ENCODE measurements at regions not wholly inside any gene's neighbourhood (a gene's known extent, or its start where the extent isn't known, plus 50 kb on each side); places are given as distances from the start of the nearest gene placed in this dataset.

- H3K27me3 Mint-ChIP-seq (ENCODE audit: low read depth): no peaks in the 10 kb centered on the region
- H3K36me3 Mint-ChIP-seq: no peaks in the 10 kb centered on the region
- TF ChIP-seq, protein P1, sequence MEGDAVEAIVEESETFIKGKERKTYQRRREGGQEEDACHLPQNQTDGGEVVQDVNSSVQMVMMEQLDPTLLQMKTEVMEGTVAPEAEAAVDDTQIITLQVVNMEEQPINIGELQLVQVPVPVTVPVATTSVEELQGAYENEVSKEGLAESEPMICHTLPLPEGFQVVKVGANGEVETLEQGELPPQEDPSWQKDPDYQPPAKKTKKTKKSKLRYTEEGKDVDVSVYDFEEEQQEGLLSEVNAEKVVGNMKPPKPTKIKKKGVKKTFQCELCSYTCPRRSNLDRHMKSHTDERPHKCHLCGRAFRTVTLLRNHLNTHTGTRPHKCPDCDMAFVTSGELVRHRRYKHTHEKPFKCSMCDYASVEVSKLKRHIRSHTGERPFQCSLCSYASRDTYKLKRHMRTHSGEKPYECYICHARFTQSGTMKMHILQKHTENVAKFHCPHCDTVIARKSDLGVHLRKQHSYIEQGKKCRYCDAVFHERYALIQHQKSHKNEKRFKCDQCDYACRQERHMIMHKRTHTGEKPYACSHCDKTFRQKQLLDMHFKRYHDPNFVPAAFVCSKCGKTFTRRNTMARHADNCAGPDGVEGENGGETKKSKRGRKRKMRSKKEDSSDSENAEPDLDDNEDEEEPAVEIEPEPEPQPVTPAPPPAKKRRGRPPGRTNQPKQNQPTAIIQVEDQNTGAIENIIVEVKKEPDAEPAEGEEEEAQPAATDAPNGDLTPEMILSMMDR (IDR thresholded peaks at IDR 0.05; ENCODE audit: unreplicated experiment): no peak
- peaks cover 2% of the 10 kb centered on the region for H3K4me1 Mint-ChIP-seq
- H3K9me3 Mint-ChIP-seq: no peaks in the 10 kb centered on the region
- no peak overlapping the region for H3K27ac Mint-ChIP-seq
- DNase-seq (ENCODE audit: low spot score in 2 of 2, unreplicated experiment in 2 of 2): no peak
- no peak overlapping the region for H3K4me3 Mint-ChIP-seq
Measured at GRCh38 chr10:4775808-4776207, 50.2 kb upstream of the AKR1E2 start.

GRCh38 chr10:4772202-4772570 lies 53.8 kb upstream of the AKR1E2 start:
- H3K4me3 Mint-ChIP-seq: no peak overlapping the region
- H3K36me3 Mint-ChIP-seq: no peaks in the 10 kb centered on the region
- no peaks in the 10 kb centered on the region for H3K9me3 Mint-ChIP-seq
- H3K27me3 Mint-ChIP-seq (ENCODE audit: low read depth): no peaks in the 10 kb centered on the region
- no peak overlapping the region for H3K27ac Mint-ChIP-seq
- no peak for DNase-seq (ENCODE audit: low spot score in 2 of 2, unreplicated experiment in 2 of 2)
- TF ChIP-seq, protein P1 (IDR thresholded peaks at IDR 0.05; ENCODE audit: unreplicated experiment): no peak
- peaks cover 6% of the 10 kb centered on the region for H3K4me1 Mint-ChIP-seq

DNA sequence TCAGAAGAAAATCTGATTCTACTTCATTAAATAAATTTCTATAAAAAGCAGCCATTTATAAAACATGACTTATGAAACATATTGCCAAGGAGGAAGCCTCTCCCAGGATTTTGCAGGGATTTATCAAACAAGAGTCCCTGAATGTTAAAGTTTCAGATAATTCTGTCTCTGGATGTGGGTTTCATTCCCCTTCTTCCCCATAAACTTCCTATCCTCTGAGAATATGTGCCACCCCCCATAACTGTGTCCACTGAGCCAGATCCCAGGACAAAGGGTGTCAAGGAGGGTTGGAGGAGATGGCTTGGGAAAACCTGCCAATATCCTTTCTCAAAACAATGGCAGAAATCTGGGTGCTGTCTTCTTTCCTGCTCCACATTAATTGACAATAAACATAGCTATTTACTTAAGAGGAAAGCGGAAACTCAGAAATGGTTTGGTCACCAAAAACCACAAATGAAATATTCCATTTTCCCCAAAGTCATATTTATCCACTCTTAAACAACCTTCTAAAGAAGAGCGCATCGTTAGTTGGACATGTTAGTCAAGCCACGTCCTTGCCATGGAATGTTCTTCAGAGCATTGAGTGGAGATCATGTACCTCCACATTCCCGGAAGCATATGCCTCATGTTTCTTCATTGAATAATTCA lies 54.3 kb upstream of the AKR1E2 start:
- Mint-ChIP-seq H3K4me3 (no peak overlapping the region), H3K9me3 (no peaks in the 10 kb centered on the region), H3K36me3 (no peaks in the 10 kb centered on the region), H3K27me3 (ENCODE audit: low read depth) (no peaks in the 10 kb centered on the region), H3K27ac (no peak overlapping the region), H3K4me1 (peaks cover 9% of the 10 kb centered on the region)
- DNase-seq (ENCODE audit: low spot score in 2 of 2, unreplicated experiment in 2 of 2): no peak
- TF ChIP-seq, protein P1 (IDR thresholded peaks at IDR 0.05; ENCODE audit: unreplicated experiment): no peak

DNA sequence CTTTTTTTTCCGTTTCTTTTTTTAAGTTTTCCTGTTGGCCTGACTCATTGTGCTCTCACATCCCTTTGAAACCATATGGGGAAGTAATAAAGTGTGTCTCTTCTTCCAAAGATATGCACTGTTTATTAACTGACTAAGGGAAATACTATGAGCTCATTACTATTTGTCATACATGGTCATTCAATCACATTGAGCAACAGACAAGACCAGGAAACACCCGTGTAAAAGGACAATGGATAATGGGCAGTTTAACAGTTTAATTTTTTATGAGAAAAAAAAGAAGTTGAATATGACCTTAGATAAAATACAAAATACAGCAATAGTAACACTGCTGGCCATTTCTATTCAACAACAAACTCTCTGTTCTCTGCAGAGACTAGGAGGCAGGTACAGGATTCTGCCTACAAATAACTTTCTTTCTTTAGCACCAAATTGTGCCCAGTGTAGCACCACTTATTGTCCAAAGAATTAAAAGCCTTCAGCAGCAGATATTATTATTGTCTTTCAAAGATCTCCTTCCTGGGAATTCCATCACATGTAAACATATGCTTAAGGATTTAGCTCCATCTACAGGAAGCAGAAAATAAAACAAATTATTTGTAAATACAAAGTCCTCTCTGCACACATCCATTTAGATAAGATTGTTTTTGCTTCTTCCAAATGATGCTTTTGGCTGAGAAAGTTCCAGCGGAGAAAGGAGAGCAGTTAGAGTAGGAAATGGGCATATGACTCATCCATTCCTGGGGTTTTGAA lies 55.0 kb upstream of the AKR1E2 start:
- Mint-ChIP-seq H3K4me3 (no peak overlapping the region), H3K4me1 (peaks cover 16% of the 10 kb centered on the region), H3K27me3 (ENCODE audit: low read depth) (no peaks in the 10 kb centered on the region), H3K9me3 (no peaks in the 10 kb centered on the region), H3K27ac (no peak overlapping the region), H3K36me3 (no peaks in the 10 kb centered on the region)
- no peak for DNase-seq (ENCODE audit: low spot score in 2 of 2, unreplicated experiment in 2 of 2)
- TF ChIP-seq, protein P1 (IDR thresholded peaks at IDR 0.05; ENCODE audit: unreplicated experiment): peak; percentile 28

- no peaks in the 10 kb centered on the region for H3K36me3 Mint-ChIP-seq
Measured at GRCh38 chr10:4768416-4768815, 57.6 kb upstream of the AKR1E2 start.

More at GRCh38 chr10:4768416-4768815, 57.6 kb upstream of the AKR1E2 start:
- peaks cover 16% of the 10 kb centered on the region for H3K4me1 Mint-ChIP-seq
- no peak overlapping the region for H3K4me3 Mint-ChIP-seq
- no peaks in the 10 kb centered on the region for H3K9me3 Mint-ChIP-seq
- H3K27ac Mint-ChIP-seq: no peak overlapping the region
- DNase-seq (ENCODE audit: low spot score in 2 of 2, unreplicated experiment in 2 of 2): no peak
- TF ChIP-seq, protein P1 (IDR thresholded peaks at IDR 0.05; ENCODE audit: unreplicated experiment): no peak
- no peaks in the 10 kb centered on the region for H3K27me3 Mint-ChIP-seq (ENCODE audit: low read depth)
